ENCODE measurements at regions not wholly inside any gene's neighbourhood (a gene's known extent, or its start where the extent isn't known, plus 50 kb on each side); places are given as distances from the start of the nearest gene placed in this dataset.

DNA sequence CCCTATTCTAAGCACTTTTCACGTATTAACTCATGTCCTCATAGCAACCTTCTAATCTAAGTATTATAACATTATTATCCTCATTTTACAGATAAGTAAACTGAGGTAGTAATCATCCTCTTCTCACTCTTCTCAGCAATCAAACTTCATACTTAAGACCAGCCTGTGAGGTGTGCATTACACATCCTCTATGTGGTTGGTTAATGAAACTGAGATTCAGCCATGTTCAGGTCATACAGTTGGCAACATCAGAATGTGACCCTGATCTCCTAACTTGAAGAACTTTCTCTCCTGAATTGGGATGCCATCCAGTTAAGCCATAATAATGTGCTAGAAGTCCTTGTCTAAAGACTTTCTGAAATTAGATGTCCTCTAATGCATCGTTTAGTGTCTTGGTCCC, 275.1 kb upstream of the ANKRD55 start:
- no peak for DNase-seq

DNA sequence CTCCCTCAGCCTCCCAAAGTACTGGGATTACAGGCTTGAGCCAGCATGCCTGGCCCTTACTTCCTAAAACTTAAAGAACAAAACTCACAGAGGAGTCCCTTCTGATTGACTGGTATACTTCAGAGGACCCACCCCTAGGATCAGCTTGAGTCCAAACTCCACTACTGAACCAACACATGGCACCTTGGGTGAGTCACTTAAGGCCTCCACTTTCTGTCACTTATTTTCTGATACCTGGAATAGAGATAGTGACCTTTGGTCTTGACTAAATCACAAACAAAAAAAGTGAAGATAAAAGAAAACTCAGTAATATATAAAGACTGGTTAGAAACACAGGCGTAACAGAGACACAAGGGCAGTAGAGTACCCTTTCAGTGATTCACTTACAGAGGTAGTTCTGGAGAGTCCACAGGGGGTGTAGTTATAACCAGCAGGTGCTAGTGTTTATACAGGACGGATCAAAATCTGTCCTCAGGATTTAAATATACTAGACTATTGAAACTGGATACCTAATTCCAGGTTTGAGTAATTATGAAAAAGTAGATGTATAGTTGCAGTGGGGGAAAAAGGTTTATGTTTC, 274.3 kb upstream of the ANKRD55 start:
- no peak for DNase-seq

DNA sequence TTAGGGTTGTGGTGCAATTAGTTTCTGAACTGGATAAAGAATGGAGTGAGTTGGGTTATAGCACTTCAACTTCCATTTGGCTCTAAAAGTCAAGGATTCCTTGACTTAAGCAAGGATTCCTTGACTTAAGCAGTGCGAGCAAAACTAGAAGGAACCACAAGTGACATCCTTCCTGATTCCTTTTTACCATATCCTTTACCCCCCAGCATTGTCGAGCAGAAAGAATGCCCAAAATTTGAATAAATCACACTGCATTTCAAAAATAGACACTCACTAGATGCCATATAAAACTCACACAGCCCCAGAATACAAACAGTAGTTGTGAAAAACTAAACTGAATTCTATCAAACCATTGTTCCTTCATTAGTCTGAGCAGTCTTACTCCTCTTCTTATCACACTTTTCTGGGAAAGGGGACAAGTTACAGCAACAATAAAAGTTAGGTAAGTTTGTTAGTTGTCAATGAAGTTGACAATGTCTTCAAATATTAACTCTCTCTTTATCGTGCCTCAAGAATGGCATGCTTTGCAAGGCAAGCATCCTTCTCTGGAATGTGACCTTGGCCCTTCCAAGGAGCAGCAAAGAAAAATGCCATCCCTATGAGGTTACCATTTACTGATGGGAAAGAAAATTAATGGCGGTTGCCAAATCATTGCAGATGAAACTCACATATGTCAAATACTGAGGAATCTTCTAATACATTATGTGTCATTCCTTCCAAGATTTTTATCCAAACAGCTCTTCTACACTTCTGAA, 273.3 kb upstream of the ANKRD55 start:
- DNase-seq: no peak

DNA sequence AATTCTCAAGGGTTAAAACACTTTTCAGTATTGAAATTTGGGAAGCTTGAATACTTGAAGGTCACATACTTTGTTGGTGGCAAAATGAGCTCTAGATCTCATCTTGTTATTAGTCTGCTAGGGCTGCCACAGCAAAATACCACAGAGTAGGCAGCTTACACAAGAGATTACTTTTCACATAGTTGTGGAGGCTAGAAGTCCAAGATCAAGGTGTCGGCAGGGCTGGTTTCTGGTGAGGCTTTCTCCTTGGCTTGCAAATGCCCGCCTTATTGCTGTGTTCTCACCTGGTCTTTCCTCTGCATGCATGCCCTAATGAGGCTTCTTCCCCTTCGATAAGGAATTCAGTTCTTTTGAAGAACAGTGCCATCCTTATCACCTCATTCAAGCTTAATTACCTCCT, 270.8 kb upstream of the ANKRD55 start:
- DNase-seq: no peak

DNA sequence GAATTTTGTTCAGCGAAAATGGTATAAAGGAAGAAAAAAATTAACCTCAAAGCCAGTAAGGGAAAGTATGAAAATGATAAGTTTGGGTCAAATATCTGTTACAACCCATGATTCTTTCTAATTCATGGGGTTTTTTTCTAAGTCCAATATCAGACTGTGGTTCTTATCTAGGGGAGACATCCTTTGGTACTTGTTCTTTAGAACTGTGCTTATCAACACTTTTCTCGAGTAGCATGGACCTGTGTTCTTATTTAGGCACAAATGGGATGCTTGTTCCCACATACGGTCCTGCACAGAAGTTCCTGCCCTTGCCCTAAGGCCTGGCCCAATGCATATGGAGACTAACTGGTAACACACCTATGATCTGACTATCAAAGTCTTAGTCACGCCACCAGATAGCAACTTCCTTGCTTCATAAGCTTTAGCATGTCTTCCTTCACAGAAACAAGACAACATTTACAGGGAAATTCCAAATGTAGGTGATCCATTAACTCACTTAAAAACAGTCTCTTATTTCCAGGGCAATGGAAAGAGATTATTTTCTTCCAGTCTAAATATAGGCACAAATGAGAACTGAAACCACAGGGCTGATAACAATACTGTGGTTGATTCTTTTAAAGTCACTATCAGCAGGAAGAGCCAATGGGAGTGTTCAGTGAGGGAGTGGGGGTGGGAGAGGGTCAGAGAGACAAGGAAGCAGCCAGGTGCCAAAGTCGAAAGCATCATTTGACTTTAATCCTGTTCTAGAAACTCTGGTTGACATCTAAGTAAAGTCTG, 268.8 kb upstream of the ANKRD55 start:
- no peak for DNase-seq

DNA sequence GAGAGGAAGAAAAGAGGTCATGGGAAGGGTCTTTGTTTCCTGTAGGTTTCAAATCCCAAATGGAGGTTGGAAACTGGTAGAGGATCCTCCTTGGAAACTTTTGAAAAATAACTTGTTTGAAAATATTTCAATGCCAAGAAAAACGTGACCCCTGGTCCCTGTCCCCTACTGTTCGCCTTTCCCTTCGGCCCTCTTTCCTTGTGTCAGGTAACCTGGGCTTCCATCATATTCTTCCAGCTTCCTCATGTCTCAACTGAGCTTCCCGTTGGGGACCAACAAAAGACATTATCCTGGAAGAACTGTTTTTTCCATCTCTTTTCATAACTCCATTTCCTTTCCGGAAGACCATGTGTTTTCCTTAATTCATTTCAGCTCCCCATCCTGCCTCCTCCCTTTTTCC, 266.8 kb upstream of the ANKRD55 start:
- no peak for DNase-seq

DNA sequence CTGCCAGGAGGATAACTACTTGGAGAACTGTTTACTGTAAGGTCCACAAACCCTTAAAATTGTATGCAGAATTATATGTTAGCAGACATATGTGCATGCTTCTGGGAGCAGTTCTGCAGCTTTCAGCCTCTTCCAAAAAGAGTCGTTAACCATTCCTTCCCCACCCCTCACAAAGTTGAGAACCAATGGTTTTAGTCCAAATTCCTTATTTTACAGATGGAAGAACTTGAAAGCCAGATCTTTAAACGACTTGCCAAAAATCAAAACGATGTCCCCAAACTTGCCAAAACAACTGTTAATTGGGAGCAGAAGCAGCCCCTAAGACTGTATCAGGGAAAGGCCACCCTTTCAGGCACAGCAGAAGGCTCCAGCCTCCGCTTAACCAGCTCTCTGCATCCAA, 266.4 kb upstream of the ANKRD55 start:
- no peak for DNase-seq

DNA sequence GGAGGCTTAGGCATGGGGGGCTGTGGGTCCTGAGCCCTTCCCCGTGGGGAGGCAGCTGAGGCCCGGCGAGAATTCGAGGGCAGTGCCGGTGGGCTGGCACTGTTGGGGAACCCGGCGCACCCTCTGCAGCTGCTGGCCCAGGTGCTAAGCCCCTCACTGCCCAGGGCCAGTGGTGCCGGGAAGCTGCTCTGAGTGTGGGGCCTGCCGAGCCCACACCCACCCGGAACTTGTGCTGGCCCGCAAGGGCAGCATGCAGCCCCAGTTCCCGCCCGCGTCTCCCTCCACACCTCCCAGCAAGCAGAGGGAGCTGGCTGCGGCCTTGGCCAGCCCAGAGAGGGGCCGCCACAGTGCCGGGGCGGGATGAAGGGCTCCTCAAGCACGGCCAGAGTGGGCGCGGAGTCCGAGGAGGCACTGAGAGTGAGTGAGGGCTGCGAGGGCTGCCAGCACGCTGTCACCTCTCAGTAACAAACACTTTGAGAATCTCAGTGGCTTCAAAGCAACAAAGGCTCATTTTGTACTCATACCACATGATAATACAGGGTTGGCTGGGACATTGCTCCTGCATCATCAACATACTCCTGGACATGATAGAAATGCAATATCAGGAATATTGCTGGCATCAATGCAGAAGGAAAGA, 265.7 kb upstream of the ANKRD55 start:
- no peak for DNase-seq

DNA sequence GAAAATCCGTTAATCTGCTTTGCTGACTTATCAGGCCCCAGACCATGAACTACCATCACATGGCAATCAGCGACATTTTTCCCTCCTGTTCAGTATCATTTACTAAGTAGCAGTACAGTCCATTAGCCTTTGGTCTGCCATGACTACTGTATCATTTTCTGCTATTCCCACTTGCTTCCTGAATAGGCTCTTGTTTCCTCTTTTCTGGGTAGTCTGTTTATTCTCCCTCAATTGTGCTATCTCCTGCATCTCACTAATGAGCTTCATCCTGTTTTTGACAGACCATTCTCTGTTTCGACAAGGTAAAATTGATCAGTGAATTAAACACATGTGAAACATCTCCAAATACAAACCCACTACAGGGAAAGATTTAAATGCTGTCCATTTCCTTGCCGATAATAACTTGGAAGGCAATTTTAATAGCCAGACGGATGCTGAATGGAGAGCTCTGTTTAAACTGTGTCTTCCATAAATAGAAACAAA, 263.5 kb upstream of the ANKRD55 start:
- DNase-seq: no peak

DNA sequence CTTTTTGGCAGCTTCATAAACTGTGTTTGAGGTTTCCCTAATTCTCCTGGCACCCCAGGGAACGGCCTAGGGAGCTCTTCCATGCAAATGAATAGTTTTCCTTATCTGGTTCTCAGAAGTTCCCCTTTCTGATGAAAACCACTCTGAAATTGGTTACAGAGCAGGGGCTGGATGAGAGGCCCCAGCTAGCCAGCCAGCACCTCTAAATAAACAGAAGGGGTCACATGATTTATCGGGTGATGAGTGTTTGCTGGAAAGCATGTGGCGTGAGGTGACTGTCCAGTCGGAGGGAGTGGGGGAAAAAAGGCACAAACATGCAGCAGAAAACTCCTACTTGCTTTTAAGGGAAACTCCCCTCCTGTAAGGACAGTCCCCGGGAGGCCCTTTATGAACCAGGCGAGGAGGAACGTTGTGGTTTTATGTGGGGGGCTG, 261.2 kb upstream of the ANKRD55 start:
- no peak for DNase-seq

DNA sequence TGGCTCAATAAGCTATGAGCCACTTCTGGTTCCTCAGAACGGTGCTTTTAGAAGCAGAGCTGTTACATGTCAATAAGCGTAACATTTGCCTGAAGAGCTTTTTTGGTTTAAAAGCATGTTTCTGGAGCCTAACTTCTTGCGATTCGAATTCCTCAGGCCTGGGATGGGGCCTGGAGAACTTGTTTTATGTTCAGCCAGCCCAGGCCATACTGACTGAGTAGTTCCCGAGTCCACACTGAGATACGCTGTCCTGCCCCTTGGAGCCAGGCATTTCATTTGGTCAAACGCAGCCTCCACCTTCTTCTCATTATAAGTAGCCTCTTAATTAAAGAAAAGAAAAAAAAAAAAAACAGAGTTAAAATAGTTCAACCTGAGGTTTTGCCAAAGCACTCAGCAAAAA, 260.6 kb upstream of the ANKRD55 start:
- no peak for DNase-seq

DNA sequence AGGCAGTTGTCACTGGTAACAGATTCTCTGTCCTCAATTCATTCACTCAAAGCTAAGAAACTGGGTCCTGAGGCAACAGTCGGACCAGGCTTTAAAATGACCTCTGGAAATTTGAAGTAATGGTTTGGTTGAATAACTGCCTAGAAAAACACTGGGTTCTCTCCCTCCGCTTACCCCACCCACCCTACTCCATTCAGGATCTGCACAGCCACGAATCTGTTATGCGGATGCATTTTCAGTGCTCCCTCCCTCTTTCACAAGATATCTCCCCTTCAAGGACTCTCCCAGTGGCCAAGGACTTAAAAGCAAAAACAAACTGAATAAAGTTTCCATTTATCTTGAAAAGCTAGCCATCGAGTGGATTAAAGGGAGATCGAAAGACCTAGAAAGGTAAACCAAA, 260.2 kb upstream of the ANKRD55 start:
- no peak for DNase-seq

DNA sequence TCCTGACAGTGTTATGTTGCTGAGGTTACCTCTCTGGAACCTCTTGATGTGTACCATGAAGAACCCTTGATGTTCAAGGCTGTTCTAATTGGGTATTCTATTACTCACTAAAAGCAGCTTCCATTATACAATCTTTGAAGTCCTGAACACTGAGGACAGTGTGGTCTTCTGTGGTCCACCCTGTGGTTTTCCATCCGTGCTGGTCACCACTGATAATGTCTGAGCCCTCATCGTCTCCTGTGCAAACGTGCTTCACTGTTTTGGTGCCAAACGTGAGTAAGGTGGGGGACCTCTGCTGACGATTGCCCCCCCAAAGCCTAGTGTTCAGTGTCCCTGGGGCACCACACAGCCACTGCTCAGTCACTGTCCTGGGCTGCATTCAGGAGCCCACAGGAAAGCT, 259.7 kb upstream of the ANKRD55 start:
- DNase-seq: no peak

DNA sequence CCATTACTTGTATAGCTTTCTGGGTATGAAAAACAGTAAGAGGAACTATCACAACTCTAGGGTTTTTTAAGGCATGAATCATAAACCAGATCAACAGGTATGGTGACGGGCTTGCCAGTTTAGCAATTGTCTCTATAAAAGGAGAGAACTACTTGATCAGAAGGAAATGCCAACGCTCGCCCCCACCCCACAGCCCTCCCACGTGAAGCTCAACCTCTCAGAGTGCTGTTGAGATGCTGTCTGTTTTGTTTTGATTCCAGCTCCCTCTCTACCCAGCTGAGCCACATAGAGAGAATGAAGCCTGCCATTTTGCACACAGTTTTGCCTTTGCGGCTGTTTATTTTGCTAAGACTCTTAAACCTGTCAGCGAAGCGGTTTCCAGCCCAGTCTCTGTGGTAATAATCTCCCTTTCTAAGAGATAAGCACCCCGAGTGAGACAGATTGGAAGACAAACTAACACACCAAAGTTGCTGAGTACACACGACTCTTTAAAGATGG, 257.9 kb upstream of the ANKRD55 start:
- no peak for DNase-seq

DNA sequence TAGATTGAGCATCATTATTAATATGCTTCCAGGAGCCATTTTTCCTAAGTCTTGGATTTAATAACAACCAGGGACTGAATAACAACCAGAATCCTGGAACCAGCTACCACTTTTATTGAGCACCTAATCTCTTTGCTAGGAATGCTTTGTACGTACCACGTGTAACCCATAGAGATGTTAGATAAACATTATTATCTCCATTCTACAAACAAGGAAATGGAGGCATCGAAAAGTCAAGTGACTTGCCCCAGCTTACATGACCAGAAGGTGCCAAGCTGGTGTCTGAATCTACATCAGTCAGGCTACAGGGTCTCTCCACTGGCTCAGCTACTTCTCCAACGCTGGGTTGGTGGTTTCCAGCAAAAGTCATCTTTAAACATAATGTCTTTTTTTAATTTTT, 256.1 kb upstream of the ANKRD55 start:
- DNase-seq: no peak

DNA sequence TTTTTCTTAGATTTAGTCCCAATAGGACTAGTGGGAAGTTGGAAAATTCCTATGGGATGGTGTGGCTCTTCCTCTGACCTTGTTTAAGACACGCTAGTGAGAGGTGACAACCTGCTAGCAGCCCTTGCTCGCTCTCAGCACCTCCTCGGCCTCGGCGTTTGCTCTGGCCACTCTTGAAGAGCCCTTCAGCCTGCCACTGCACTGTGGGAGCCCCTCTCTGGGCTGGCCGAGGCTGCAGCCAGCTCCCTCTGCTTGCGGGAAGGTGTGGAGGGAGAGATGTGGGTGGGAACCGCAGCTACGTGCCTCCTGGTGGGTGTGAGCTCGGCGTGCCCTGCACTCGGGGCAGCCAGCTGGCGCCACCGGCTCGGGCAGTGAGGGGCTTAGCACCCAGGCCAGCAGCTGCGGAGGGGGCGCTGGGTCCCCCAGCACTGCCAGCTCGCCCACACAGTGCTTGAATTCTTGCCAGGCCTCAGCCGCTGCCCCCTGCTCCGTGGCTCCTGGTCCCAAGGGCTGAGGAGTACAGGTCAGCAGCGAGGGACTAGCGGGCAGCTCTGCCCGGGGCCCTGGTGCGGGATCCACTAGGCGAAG, 254.5 kb upstream of the ANKRD55 start:
- DNase-seq: no peak

DNA sequence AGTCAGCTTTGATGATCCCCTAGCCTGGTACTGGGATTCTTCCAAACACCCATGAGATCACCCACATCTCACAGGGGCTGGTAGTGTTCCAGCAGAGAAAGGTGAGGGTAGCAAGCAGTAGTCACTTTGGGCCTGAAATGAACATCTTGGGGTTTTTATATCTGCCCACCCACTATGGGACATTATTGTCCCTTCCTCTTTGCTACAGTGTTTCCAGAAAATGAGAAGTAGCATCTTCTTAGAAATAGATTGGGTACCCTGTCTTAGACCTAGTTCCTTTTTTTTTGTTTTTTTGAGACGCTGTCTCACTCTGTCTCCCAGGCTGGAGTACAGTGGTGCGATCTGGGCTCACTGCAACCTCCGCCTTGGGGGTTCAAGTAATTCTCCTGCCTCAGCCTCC, 249.2 kb upstream of the ANKRD55 start:
- DNase-seq: no peak

DNA sequence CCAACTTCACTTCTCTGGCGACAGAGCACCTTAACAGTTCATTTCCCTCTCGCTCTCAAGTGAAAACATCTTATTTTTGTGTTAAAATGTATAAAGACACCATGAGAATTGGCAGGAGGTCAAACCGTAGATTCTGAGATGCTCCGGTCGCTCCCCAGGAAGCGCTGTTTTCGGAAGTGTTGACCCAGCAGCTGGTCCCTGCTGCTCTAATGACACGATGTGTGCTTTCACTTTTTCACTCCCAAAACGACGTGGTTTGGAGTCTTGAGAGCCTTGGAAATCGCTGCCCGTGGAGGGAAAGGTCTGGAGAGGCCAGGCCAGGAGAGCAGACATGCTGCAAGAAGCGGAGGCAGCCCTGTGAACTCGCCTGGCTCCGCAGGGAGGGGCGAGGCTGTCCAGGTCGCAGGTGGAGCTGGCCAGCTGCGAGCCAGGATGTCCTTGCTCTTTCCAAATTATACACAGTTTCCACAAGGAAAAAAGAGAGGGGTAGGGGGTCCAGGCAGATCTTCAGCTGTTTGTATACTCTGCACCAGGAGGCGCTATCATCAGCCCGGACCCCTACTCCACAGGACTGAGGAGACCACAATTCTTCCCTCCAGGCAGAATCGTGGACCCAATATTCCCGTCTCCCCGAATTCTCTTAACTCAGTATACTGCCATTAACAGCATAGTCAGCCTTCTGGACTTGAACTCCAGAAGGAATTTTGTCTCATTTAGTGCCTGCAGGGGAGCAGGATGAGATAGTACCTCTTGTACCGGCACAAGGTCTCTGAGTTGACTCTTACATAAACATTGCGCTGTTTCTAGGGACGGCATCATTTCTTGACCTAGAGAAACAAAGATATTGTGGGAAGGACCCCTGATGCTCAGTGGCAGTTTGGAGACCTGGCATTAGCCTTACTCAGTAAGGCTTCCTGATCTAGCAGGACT, 248.6 kb upstream of the ANKRD55 start:
- no peak for DNase-seq

DNA sequence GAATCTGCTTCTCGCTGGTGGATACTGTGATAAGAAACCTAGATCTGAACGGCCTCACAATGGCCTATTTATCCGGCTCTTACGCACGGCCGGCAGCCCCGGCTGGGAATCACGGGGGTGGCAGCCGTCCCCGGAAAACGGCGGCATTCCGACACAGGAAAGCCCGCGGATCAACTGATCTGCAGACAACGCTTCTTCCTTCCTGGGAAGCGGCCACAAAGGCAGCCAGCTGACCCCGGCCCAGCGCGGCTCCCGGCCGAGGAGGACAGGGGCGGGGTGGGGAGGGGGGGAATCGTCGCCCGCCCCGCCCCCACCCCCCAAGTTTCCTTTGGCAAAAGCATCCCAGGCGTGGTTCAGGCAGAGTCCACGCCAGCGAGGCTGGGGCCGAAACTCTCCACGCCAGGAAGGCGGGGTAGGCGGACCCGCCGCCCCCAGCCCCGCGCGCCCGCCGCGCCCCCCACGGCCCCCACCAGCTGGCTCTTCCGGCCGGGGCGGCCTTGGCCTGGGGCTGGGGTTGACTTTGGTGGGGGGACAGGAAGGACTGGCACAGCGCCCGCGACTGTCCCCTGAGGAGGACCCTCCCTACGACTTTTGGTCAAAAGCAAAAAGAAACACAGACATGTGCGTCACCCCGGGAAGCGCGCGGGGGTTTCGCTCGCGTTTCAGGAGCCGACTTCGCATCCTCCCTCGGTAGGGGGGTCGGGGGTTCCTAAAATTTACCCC, 247.7 kb upstream of the ANKRD55 start:
- no peak for DNase-seq

DNA sequence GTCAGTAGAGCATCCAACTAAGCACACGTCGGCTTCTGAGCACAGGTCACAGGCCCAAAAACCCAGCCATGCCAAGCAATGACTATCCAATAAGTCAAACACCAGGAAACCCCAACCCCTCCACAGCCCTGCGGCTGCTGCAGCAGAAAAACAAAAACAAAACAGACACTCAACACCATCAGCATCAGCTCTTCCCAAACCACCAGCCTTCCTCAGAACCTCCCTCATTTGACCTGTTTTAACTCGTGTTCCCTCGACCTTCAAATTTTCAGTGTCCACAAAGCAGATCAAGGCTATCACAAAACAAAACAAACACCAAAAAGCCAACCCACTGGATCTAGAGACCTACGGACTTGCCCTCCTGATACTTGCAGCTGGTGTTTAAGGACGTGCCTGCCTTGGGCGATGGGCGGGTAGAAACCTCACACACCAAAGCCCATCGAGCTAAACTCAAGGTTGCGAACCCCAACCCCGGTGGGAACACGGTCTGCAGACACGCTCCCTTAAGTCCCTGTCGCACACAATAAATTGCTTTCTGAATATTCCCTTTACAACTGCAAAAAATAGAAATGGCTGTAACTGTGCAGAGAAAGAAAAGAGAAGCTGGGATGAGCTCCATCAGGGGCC, 247.1 kb upstream of the ANKRD55 start:
- no peak for DNase-seq

DNA sequence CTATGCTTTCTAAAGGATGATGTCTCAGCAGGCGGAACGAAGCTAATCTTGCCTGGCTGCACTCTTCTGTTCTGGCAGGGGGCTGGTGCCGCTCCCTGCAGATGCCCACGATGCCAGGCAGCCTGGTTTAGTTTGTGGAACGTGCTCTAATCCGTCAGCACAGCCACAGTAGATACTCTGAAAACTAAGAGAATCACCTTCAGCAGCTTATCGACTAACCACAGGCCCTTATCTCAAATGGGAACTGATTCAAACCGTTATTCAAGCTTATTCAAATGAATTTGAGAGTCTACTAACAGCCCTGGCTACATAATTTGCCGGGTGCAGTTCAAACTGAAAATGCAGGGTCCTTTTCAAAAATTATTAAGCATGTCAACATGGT, 246.6 kb upstream of the ANKRD55 start:
- DNase-seq: no peak

All from NCI-H187 (cell line).